Endodermal cell (in vitro differentiated cells): ENCODE measurements at regions not wholly inside any gene's neighbourhood (a gene's known extent, or its start where the extent isn't known, plus 50 kb on each side); places are given as distances from the start of the nearest gene placed in this dataset.

Experiments
- DNase-seq: peaks from one replicate; pipeline ENCODE4 v3.0.0-alpha.2; 2017
- H3K27ac ChIP-seq: 2 replicates; pipeline ENCODE4 v1.5.1; 2013; ENCODE audit warnings: mild to moderate bottlenecking, low read depth, low read length, moderate library complexity
- H3K27me3 ChIP-seq: 2 replicates; pipeline ENCODE4 v1.6.1; 2013; ENCODE audit warnings: mild to moderate bottlenecking, low read length, moderate library complexity; ENCODE audit not compliant: insufficient read depth, control insufficient read depth, poor library complexity, severe bottlenecking
- H3K36me3 ChIP-seq: 2 replicates; pipeline ENCODE4 v1.7.0; 2013; ENCODE audit warnings: mild to moderate bottlenecking, low read length, moderate library complexity; ENCODE audit not compliant: control insufficient read depth, insufficient read depth
- H3K4me1 ChIP-seq: one replicate; pipeline ENCODE4 v1.7.0; 2013; ENCODE audit warnings: low read length; ENCODE audit not compliant: control insufficient read depth, insufficient read depth
- H3K4me3 ChIP-seq: 2 replicates; pipeline ENCODE4 v1.5.1; 2013; ENCODE audit warnings: mild to moderate bottlenecking, low read length, moderate library complexity
- H3K9ac ChIP-seq: 2 replicates; pipeline ENCODE4 v1.6.1; 2013; ENCODE audit warnings: mild to moderate bottlenecking, low read length, moderate library complexity; ENCODE audit not compliant: poor library complexity, severe bottlenecking; ENCODE audit errors: extremely low read depth
- H3K9me3 ChIP-seq: 2 replicates; pipeline ENCODE4 v1.6.1; 2013; ENCODE audit warnings: mild to moderate bottlenecking, low read length, moderate library complexity; ENCODE audit not compliant: control insufficient read depth
- H3K27ac Mint-ChIP-seq: 2 replicates; pipeline ENCODE4 v1.8.0; 2020; ENCODE audit warnings: mixed read lengths
- H3K27me3 Mint-ChIP-seq: 2 replicates; pipeline ENCODE4 v1.8.0; 2021; ENCODE audit warnings: mild to moderate bottlenecking, mixed read lengths; ENCODE audit not compliant: insufficient read depth
- H3K36me3 Mint-ChIP-seq: 2 replicates; pipeline ENCODE4 v1.8.0; 2020; ENCODE audit warnings: low read depth, mixed read lengths
- H3K4me1 Mint-ChIP-seq: 2 replicates; pipeline ENCODE4 v1.8.0; 2020; ENCODE audit warnings: mixed read lengths
- H3K4me3 Mint-ChIP-seq: 2 replicates; pipeline ENCODE4 v1.8.0; 2020; ENCODE audit warnings: mild to moderate bottlenecking, moderate library complexity, mixed read lengths
- H3K9me3 Mint-ChIP-seq: 2 replicates; pipeline ENCODE4 v1.8.0; 2020; ENCODE audit warnings: mild to moderate bottlenecking, mixed read lengths
- WGBS, 2 experiments: methylation state at CpG; one replicate each; pipeline versions ENCODE4 v1.1.5 to v1.1.7; 2013; ENCODE audit warnings: missing lambda C conversion rate in 2 of 2, mixed read lengths in 1 of 2; ENCODE audit not compliant: insufficient coverage in 1 of 2, insufficient read length in 1 of 2; 5-methylcytosine and 5-hydroxymethylcytosine counted together
- TF ChIP-seq, protein P1 (sequence below): fragments of 200-600 bp; sonication (generic); conservative IDR thresholded peaks from 2 replicates; pipeline ENCODE4 v1.5.0; 2021; ENCODE audit warnings: antibody characterized with exemption, mild to moderate bottlenecking

DNA sequence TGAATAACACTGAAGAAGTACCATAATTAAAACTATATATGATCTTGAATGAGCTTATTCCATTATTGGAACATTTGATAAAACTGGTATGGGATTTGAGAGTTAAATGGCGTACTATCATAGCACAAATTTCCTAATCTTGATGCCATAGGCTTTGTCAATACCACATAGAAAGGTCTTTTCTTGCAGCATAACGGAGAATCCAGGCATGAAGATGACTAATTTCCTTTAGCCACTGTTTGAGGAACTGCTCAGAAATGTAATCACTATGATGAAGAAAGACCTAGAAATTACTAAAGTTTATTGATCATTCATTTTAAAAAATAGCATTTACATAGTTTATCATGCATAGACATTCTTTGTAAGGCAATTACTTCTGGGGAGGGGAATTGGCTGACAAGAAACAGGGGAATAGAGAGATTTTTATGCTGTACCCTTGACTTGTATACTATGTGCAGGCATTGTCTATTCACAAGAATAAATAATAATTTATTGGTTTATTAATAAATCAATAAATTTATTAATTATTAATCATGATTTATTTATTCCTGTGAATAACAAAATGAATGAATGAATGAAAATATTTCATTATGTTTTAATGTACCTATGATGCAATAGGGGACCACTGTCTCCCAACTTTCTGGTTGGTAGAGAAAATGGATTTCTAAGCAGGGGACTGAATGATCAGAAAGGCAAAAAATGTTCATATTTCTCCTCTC is 2676.6 kb downstream of the PCDH9 start:
- WGBS, 2 experiments = 91% methylated on average over 2 of the region's 2 CpGs; no CpG with 5 or more reads in 1 of the 2 experiments
- no peaks in the 10 kb centered on the region for H3K4me1 ChIP-seq
- H3K27ac ChIP-seq = no peak overlapping the region
- H3K27ac Mint-ChIP-seq = no peak overlapping the region
- peaks cover 2% of the 10 kb centered on the region for H3K36me3 Mint-ChIP-seq
- H3K36me3 ChIP-seq = no peaks in the 10 kb centered on the region
- H3K27me3 ChIP-seq = no peaks in the 10 kb centered on the region
- DNase-seq = no peak
- H3K9ac ChIP-seq = no peak overlapping the region
- TF ChIP-seq, protein P1, sequence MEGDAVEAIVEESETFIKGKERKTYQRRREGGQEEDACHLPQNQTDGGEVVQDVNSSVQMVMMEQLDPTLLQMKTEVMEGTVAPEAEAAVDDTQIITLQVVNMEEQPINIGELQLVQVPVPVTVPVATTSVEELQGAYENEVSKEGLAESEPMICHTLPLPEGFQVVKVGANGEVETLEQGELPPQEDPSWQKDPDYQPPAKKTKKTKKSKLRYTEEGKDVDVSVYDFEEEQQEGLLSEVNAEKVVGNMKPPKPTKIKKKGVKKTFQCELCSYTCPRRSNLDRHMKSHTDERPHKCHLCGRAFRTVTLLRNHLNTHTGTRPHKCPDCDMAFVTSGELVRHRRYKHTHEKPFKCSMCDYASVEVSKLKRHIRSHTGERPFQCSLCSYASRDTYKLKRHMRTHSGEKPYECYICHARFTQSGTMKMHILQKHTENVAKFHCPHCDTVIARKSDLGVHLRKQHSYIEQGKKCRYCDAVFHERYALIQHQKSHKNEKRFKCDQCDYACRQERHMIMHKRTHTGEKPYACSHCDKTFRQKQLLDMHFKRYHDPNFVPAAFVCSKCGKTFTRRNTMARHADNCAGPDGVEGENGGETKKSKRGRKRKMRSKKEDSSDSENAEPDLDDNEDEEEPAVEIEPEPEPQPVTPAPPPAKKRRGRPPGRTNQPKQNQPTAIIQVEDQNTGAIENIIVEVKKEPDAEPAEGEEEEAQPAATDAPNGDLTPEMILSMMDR = no peak
- H3K9me3 Mint-ChIP-seq = peaks cover 11% of the 10 kb centered on the region
- no peaks in the 10 kb centered on the region for H3K27me3 Mint-ChIP-seq
- no peak overlapping the region for H3K4me3 Mint-ChIP-seq
- H3K9me3 ChIP-seq = peaks cover 16% of the 10 kb centered on the region
- no peaks in the 10 kb centered on the region for H3K4me1 Mint-ChIP-seq
- H3K4me3 ChIP-seq = no peak overlapping the region

DNA sequence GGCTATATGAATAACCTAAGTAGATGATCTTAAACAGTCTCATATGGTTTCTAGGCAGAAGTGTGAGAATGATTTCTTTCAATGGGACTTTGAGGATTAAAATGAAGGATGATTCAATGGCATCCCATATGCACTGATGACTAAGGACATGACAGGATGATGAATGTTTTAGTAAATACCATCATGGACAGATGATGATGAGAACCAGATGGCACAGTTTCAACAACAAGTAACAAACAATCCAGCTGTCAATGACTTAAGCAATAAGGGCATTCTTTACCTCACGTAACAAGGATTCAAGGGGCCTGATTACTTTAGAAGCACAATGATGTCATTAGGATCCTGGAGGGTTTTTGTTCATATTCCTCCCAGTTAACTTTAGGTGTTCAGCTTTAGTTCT is 2678.4 kb downstream of the PCDH9 start:
- Mint-ChIP-seq H3K4me3 (no peak overlapping the region), H3K27ac (no peak overlapping the region), H3K36me3 (peaks cover 2% of the 10 kb centered on the region), H3K9me3 (peaks cover 11% of the 10 kb centered on the region), H3K4me1 (peaks cover 1% of the 10 kb centered on the region), H3K27me3 (no peaks in the 10 kb centered on the region)
- Histone ChIP-seq H3K36me3 (no peaks in the 10 kb centered on the region), H3K27me3 (no peaks in the 10 kb centered on the region), H3K9me3 (peaks cover 16% of the 10 kb centered on the region), H3K4me3 (no peak overlapping the region), H3K27ac (no peak overlapping the region), H3K4me1 (no peaks in the 10 kb centered on the region), H3K9ac (no peak overlapping the region)
- WGBS, 2 experiments = 95% methylated on average over 1 of the region's 1 CpG; no CpG with 5 or more reads in 1 of the 2 experiments
- DNase-seq = no peak
- TF ChIP-seq, protein P1 = no peak

DNA sequence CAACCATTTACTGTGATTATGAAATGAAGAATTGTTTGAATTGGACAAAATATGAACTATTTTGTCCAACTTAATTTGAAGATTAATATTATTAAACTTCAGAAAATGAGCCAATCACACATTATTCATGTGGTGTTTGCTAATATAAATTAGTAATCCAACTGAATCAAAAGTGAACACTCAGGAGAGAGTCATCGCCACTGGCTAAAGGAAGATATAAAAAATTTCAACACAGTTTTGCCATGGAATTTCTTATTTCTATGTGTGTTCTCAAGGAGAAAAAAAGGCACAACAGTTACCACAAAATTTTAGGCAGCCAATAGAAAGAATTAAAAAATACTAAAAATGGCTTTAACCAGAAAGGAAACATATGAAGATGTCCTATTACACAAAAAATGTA is 2683.8 kb downstream of the PCDH9 start:
- Histone ChIP-seq H3K4me1 (no peaks in the 10 kb centered on the region), H3K9ac (no peak overlapping the region), H3K9me3 (peaks cover 16% of the 10 kb centered on the region), H3K36me3 (no peaks in the 10 kb centered on the region), H3K27ac (no peak overlapping the region), H3K27me3 (no peaks in the 10 kb centered on the region), H3K4me3 (no peak overlapping the region)
- peaks cover 1% of the 10 kb centered on the region for H3K4me1 Mint-ChIP-seq
- 80% methylated on average over 1 of the region's 1 CpG; no CpG with 5 or more reads in 1 of the 2 experiments for WGBS, 2 experiments
- H3K36me3 Mint-ChIP-seq = peaks cover 2% of the 10 kb centered on the region
- H3K9me3 Mint-ChIP-seq = peaks cover 11% of the 10 kb centered on the region
- H3K27me3 Mint-ChIP-seq = no peaks in the 10 kb centered on the region
- no peak overlapping the region for H3K27ac Mint-ChIP-seq
- TF ChIP-seq, protein P1 = no peak
- no peak for DNase-seq
- no peak overlapping the region for H3K4me3 Mint-ChIP-seq
